ENCODE measurements at regions not wholly inside any gene's neighbourhood (a gene's known extent, or its start where the extent isn't known, plus 50 kb on each side); places are given as distances from the start of the nearest gene placed in this dataset.

GRCh38 chr5:33311893-33312292, 128.9 kb upstream of the TARS1 start:
- no peaks in the 10 kb centered on the region for H3K9me1 ChIP-seq (ENCODE audit: control insufficient read depth, insufficient read depth, low read length)
- no peak for FAIRE-seq
- no peak for DNase-seq (ENCODE audit: extremely low read depth in 1 of 4, low spot score in 3 of 4)
- POLR2A ChIA-PET, result interaction anchor here (0.8 kb wide), 1 partner anchor 32 kb away, joined by 3 read pairs; no protein-coding TSS in a partner anchor
- H3K4me1 ChIP-seq (replicated peaks in 1 of 2; ENCODE audit: control insufficient read depth in 2 of 2, insufficient read depth in 2 of 2, low read length in 2 of 2), result no peaks in the 10 kb centered on the region
- intact Hi-C loops (cut with micrococcal nuclease) (no loop called here), in situ Hi-C loops (cut with MboI) (no loop called here)
- H3K4me2 ChIP-seq (ENCODE audit: insufficient read depth, low read length), result no peak overlapping the region
- TF ChIP-seq ZNF408 (CRISPR knock-in tag; IDR thresholded peaks at IDR 0.05; ENCODE audit: low read depth), result no peak
- TF ChIP-seq POLR3G (IDR thresholded peaks at IDR 0.05; ENCODE audit: extremely low read depth, insufficient read length, insufficient replicate concordance), result no peak
- no peak for TF ChIP-seq ARNT (IDR thresholded peaks at IDR 0.05)
- no peak for TF ChIP-seq ZNF24 (IDR thresholded peaks at IDR 0.05)
- no peak for TF ChIP-seq ZBTB49 (CRISPR knock-in tag; IDR thresholded peaks at IDR 0.05; ENCODE audit: borderline replicate concordance)
- TF ChIP-seq E2F3 (CRISPR knock-in tag; IDR thresholded peaks at IDR 0.05), result no peak
- TF ChIP-seq SREBF1 (IDR thresholded peaks at IDR 0.05; ENCODE audit: borderline replicate concordance, low read depth, low read length), result no peak
- TF ChIP-seq ZNF551 (CRISPR knock-in tag; IDR thresholded peaks at IDR 0.05), result no peak
- no peak for TF ChIP-seq MYNN (IDR thresholded peaks at IDR 0.05)
- no peak for TF ChIP-seq MYNN (CRISPR knock-in tag; IDR thresholded peaks at IDR 0.05)
- no peak for TF ChIP-seq RBM22 (IDR thresholded peaks at IDR 0.05; ENCODE audit: low read depth, low read length, poor library complexity, severe bottlenecking)
- TF ChIP-seq ZNF217 (CRISPR knock-in tag; IDR thresholded peaks at IDR 0.05), result no peak
- TF ChIP-seq ASH1L (IDR thresholded peaks at IDR 0.05; ENCODE audit: borderline replicate concordance, low read depth, partially characterized antibody), result no peak
- no peak for TF ChIP-seq TOE1 (IDR thresholded peaks at IDR 0.05; ENCODE audit: borderline replicate concordance)
- no peak for TF ChIP-seq TOE1 (CRISPR knock-in tag; IDR thresholded peaks at IDR 0.05; ENCODE audit: borderline replicate concordance, low read depth)
- no peak for TF ChIP-seq ZNF263 (CRISPR knock-in tag; IDR thresholded peaks at IDR 0.05; ENCODE audit: borderline replicate concordance)
- TF ChIP-seq DDX20 (tag; IDR thresholded peaks at IDR 0.05; ENCODE audit: low read depth), result no peak
- TF ChIP-seq CBX2 (IDR thresholded peaks at IDR 0.05; ENCODE audit: insufficient read depth, low read length, poor library complexity, severe bottlenecking), result no peak
- no peak for TF ChIP-seq ZNF584 (CRISPR knock-in tag; IDR thresholded peaks at IDR 0.05; ENCODE audit: low read depth)
- no peak for TF ChIP-seq JUNB (CRISPR knock-in tag; conservative IDR thresholded peaks at IDR 0.05)
- no peak for TF ChIP-seq ZNF75A (CRISPR knock-in tag; IDR thresholded peaks at IDR 0.05)
- ATAC-seq, result no peak
- H2AFZ ChIP-seq (ENCODE audit: low read depth, low read length), result no peak overlapping the region
- H3K9ac ChIP-seq (ENCODE audit: insufficient read depth in 1 of 2, low read depth in 2 of 2, low read length in 2 of 2), result no peak overlapping the region
- no peaks in the 10 kb centered on the region for H4K20me1 ChIP-seq (replicated peaks; ENCODE audit: control insufficient read depth, insufficient read depth, low read length)
- no peaks in the 10 kb centered on the region for H3K27me3 ChIP-seq (ENCODE audit: control insufficient read depth in 2 of 2, insufficient read depth in 2 of 2, low read length in 2 of 2)
- no peaks in the 10 kb centered on the region for H3K79me2 ChIP-seq (ENCODE audit: control insufficient read depth, insufficient read depth, low read length)
- CTCF ChIA-PET (ENCODE audit: low intra/inter-chr PET ratio), result no interaction called here
- no peak overlapping the region for H3K27ac ChIP-seq (ENCODE audit: extremely low read depth, low read depth, low read length)
- no peaks in the 10 kb centered on the region for H3K36me3 ChIP-seq (ENCODE audit: control insufficient read depth, insufficient read depth, low read length)
- no TSS peak for BruUV-seq (replicated peaks)
- H3K9me3 ChIP-seq (replicated peaks; ENCODE audit: control insufficient read depth, insufficient read depth, low read depth, low read length), result no peaks in the 10 kb centered on the region
- H3K4me3 ChIP-seq, result no peak overlapping the region
